ENCODE measurements at regions not wholly inside any gene's neighbourhood (a gene's known extent, or its start where the extent isn't known, plus 50 kb on each side); places are given as distances from the start of the nearest gene placed in this dataset.

- intact Hi-C loops (cut with DNase I): no loop called here
- H3K4me3 ChIP-seq: no peak overlapping the region
Observed at GRCh38 chr14:84575681-84576080, 954.3 kb upstream of the FLRT2 start.

GRCh38 chr14:84579292-84579691 is 950.7 kb upstream of the FLRT2 start:
- no peak for DNase-seq (ENCODE audit: low spot score)
- Histone ChIP-seq H3K4me1 (replicated peaks) (no peaks in the 10 kb centered on the region), H3K4me3 (no peak overlapping the region), H3K9me3 (no peaks in the 10 kb centered on the region), H3K27me3 (replicated peaks; ENCODE audit: insufficient read depth) (no peaks in the 10 kb centered on the region), H3K27ac (no peak overlapping the region), H3K36me3 (no peaks in the 10 kb centered on the region)
- 91% methylated on average over 3 of the region's 3 CpGs for WGBS
- intact Hi-C loops (cut with DNase I): no loop called here
- TF ChIP-seq POLR2A (IDR thresholded peaks at IDR 0.05) (no peak), CTCF (IDR thresholded peaks at IDR 0.05) (no peak), POLR2AphosphoS5 (IDR thresholded peaks at IDR 0.05) (no peak)

More at GRCh38 chr14:84575681-84576080, 954.3 kb upstream of the FLRT2 start:
- H3K27me3 ChIP-seq (replicated peaks; ENCODE audit: insufficient read depth): no peaks in the 10 kb centered on the region
- H3K36me3 ChIP-seq: no peaks in the 10 kb centered on the region
- H3K4me1 ChIP-seq (replicated peaks): no peaks in the 10 kb centered on the region
- no peaks in the 10 kb centered on the region for H3K9me3 ChIP-seq
- DNase-seq (ENCODE audit: low spot score): no peak
- H3K27ac ChIP-seq: no peak overlapping the region
- TF ChIP-seq POLR2A (IDR thresholded peaks at IDR 0.05): no peak
- no peak for TF ChIP-seq POLR2AphosphoS5 (IDR thresholded peaks at IDR 0.05)
- TF ChIP-seq CTCF (IDR thresholded peaks at IDR 0.05): no peak

- Histone ChIP-seq H3K4me1 (replicated peaks) (no peaks in the 10 kb centered on the region), H3K9me3 (no peaks in the 10 kb centered on the region), H3K27me3 (replicated peaks; ENCODE audit: insufficient read depth) (no peaks in the 10 kb centered on the region), H3K36me3 (no peaks in the 10 kb centered on the region), H3K4me3 (no peak overlapping the region), H3K27ac (no peak overlapping the region)
- intact Hi-C loops (cut with DNase I): no loop called here
- no peak for DNase-seq (ENCODE audit: low spot score)
- TF ChIP-seq POLR2AphosphoS5 (IDR thresholded peaks at IDR 0.05) (no peak), POLR2A (IDR thresholded peaks at IDR 0.05) (no peak), CTCF (IDR thresholded peaks at IDR 0.05) (no peak)
Observed at GRCh38 chr14:84581041-84581440, 948.9 kb upstream of the FLRT2 start.

- TF ChIP-seq POLR2A (IDR thresholded peaks at IDR 0.05) (no peak), POLR2AphosphoS5 (IDR thresholded peaks at IDR 0.05) (no peak), CTCF (IDR thresholded peaks at IDR 0.05) (no peak)
- WGBS: 86% methylated on average over 1 of the region's 1 CpG
- intact Hi-C loops (cut with DNase I): no loop called here
Observed at GRCh38 chr14:84584511-84584910, 945.4 kb upstream of the FLRT2 start.

GRCh38 chr14:84591827-84592445 is 938.0 kb upstream of the FLRT2 start:
- H3K36me3 ChIP-seq: no peaks in the 10 kb centered on the region
- no peaks in the 10 kb centered on the region for H3K27me3 ChIP-seq (replicated peaks; ENCODE audit: insufficient read depth)
- H3K9me3 ChIP-seq: no peaks in the 10 kb centered on the region
- DNase-seq (ENCODE audit: low spot score): no peak
- H3K27ac ChIP-seq: no peak overlapping the region
- intact Hi-C loops (cut with DNase I): no loop called here
- 68% methylated on average over 9 of the region's 9 CpGs for WGBS
- TF ChIP-seq CTCF (IDR thresholded peaks at IDR 0.05) (no peak), POLR2AphosphoS5 (IDR thresholded peaks at IDR 0.05) (no peak), POLR2A (IDR thresholded peaks at IDR 0.05) (no peak)
- no peak overlapping the region for H3K4me3 ChIP-seq
- H3K4me1 ChIP-seq (replicated peaks): no peaks in the 10 kb centered on the region

More at GRCh38 chr14:84584511-84584910, 945.4 kb upstream of the FLRT2 start:
- H3K36me3 ChIP-seq: no peaks in the 10 kb centered on the region
- H3K4me3 ChIP-seq: no peak overlapping the region
- no peak for DNase-seq (ENCODE audit: low spot score)
- H3K27ac ChIP-seq: no peak overlapping the region
- H3K9me3 ChIP-seq: no peaks in the 10 kb centered on the region
- no peaks in the 10 kb centered on the region for H3K4me1 ChIP-seq (replicated peaks)
- no peaks in the 10 kb centered on the region for H3K27me3 ChIP-seq (replicated peaks; ENCODE audit: insufficient read depth)

All from prostate gland (tissue), 2 donors.